HG03045 (cell line): ENCODE measurements at regions not wholly inside any gene's neighbourhood (a gene's known extent, or its start where the extent isn't known, plus 50 kb on each side); places are given as distances from the start of the nearest gene placed in this dataset.

Experiments
- ATAC-seq: cut with Tn5 transposase; IDR thresholded peaks from one replicate; pipeline ENCODE4 v1.9.1; 2021; ENCODE audit warnings: mild to moderate bottlenecking, moderate library complexity; ENCODE audit not compliant: unreplicated experiment

GRCh38 chr2:117762454-117762853 lies 52.0 kb upstream of the DDX18 start:
- no peak for ATAC-seq

- no peak for ATAC-seq
Observed at GRCh38 chr2:117763804-117764203, 50.7 kb upstream of the DDX18 start.
